ENCODE measurements at regions not wholly inside any gene's neighbourhood (a gene's known extent, or its start where the extent isn't known, plus 50 kb on each side); places are given as distances from the start of the nearest gene placed in this dataset.

GRCh38 chr6:65761890-65762289, 54.9 kb upstream of the EYS start (continued):
- no peak for TF ChIP-seq CHAMP1 (IDR thresholded peaks at IDR 0.05)

- Histone ChIP-seq H3K27ac (ENCODE audit: extremely low read depth, low read depth, low read length) (no peak overlapping the region), H3K9me3 (replicated peaks; ENCODE audit: control insufficient read depth, insufficient read depth, low read depth, low read length) (no peaks in the 10 kb centered on the region), H3K9me1 (ENCODE audit: control insufficient read depth, insufficient read depth, low read length) (no peaks in the 10 kb centered on the region), H3K4me1 (replicated peaks in 1 of 2; ENCODE audit: control insufficient read depth in 2 of 2, insufficient read depth in 2 of 2, low read length in 2 of 2) (no peaks in the 10 kb centered on the region), H3K4me3 (no peak overlapping the region), H3K36me3 (ENCODE audit: control insufficient read depth, insufficient read depth, low read length) (no peaks in the 10 kb centered on the region), H4K20me1 (replicated peaks; ENCODE audit: control insufficient read depth, insufficient read depth, low read length) (no peaks in the 10 kb centered on the region), H3K9ac (ENCODE audit: insufficient read depth in 1 of 2, low read depth in 2 of 2, low read length in 2 of 2) (no peak overlapping the region), H3K79me2 (ENCODE audit: control insufficient read depth, insufficient read depth, low read length) (no peaks in the 10 kb centered on the region), H2AFZ (ENCODE audit: low read depth, low read length) (no peak overlapping the region), H3K4me2 (ENCODE audit: insufficient read depth, low read length) (no peak overlapping the region), H3K27me3 (ENCODE audit: control insufficient read depth in 2 of 2, insufficient read depth in 2 of 2, low read length in 2 of 2) (no peaks in the 10 kb centered on the region)
- BruUV-seq (replicated peaks): no TSS peak
- FAIRE-seq (no peak), ATAC-seq (no peak), DNase-seq (ENCODE audit: extremely low read depth in 1 of 4, low spot score in 3 of 4) (no peak)
- in situ Hi-C loops (cut with MboI) (no loop called here), intact Hi-C loops (cut with micrococcal nuclease) (no loop called here)
- POLR2A ChIA-PET: no interaction called here
- 0% methylated on average over 1 of the region's 1 CpG for WGBS (ENCODE audit: insufficient coverage, low coverage, missing lambda C conversion rate)
- CTCF ChIA-PET (ENCODE audit: low intra/inter-chr PET ratio): no interaction called here
- no peak for TF ChIP-seq U2AF2 (optimal IDR thresholded peaks at IDR 0.05; ENCODE audit: low read depth, low read length)
- TF ChIP-seq MGA (IDR thresholded peaks at IDR 0.05): no peak
- TF ChIP-seq TEAD4 (IDR thresholded peaks at IDR 0.05; ENCODE audit: low read length): no peak
- no peak for TF ChIP-seq TEAD4 (CRISPR knock-in tag; IDR thresholded peaks at IDR 0.05; ENCODE audit: borderline replicate concordance)
- TF ChIP-seq E2F5 (CRISPR knock-in tag; IDR thresholded peaks at IDR 0.05): no peak
- no peak for TF ChIP-seq FOXJ3 (CRISPR knock-in tag; IDR thresholded peaks at IDR 0.05)
Measured at GRCh38 chr6:65760285-65760684, 53.3 kb upstream of the EYS start.

Measured in K562 (cell line).